ENCODE measurements at regions not wholly inside any gene's neighbourhood (a gene's known extent, or its start where the extent isn't known, plus 50 kb on each side); places are given as distances from the start of the nearest gene placed in this dataset.

DNA sequence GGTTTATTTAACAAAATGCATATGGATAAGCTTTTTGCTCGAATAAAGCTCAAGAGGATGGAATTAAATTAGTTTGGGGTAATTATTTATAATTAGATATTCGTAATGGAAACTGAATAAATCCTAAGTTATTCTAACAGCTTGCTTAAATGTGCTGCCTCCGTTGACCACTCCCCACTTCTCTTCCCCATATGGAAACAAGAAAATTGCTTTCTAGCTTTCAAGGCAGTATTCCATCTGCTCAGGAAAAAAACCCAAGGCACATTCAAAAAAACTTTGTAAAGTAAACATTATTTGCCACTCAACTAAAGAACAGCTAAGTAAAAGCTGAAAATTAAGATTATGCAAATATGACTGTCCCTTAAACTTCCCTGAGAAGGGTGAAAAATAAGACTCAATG, 369.2 kb downstream of the HAO1 start:
- TF ChIP-seq CHD2 (IDR thresholded peaks at IDR 0.05; ENCODE audit: low read length, partially characterized antibody) (no peak), RAD21 (conservative IDR thresholded peaks at IDR 0.05 in 1 of 2, IDR thresholded peaks at IDR 0.05 in 1 of 2) (no peak), POLR2A (IDR thresholded peaks at IDR 0.05; ENCODE audit: low read length) (no peak), SREBF2 (IDR thresholded peaks at IDR 0.05) (no peak), NR3C1 (IDR thresholded peaks at IDR 0.05) (no peak), EP300 (IDR thresholded peaks at IDR 0.05) (no peak), SMC3 (IDR thresholded peaks at IDR 0.05) (no peak), POLR2AphosphoS2 (conservative IDR thresholded peaks at IDR 0.05; ENCODE audit: low read length) (no peak), GATA3 (IDR thresholded peaks at IDR 0.05; ENCODE audit: borderline replicate concordance) (no peak), MYC (IDR thresholded peaks at IDR 0.05; ENCODE audit: borderline replicate concordance, low read length) (no peak), CEBPB (IDR thresholded peaks at IDR 0.05) (no peak), MAFK (IDR thresholded peaks at IDR 0.05; ENCODE audit: partially characterized antibody) (no peak)
- TF ChIP-seq, protein P1, sequence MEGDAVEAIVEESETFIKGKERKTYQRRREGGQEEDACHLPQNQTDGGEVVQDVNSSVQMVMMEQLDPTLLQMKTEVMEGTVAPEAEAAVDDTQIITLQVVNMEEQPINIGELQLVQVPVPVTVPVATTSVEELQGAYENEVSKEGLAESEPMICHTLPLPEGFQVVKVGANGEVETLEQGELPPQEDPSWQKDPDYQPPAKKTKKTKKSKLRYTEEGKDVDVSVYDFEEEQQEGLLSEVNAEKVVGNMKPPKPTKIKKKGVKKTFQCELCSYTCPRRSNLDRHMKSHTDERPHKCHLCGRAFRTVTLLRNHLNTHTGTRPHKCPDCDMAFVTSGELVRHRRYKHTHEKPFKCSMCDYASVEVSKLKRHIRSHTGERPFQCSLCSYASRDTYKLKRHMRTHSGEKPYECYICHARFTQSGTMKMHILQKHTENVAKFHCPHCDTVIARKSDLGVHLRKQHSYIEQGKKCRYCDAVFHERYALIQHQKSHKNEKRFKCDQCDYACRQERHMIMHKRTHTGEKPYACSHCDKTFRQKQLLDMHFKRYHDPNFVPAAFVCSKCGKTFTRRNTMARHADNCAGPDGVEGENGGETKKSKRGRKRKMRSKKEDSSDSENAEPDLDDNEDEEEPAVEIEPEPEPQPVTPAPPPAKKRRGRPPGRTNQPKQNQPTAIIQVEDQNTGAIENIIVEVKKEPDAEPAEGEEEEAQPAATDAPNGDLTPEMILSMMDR (IDR thresholded peaks at IDR 0.05), result no peak
- TF ChIP-seq, protein P2, sequence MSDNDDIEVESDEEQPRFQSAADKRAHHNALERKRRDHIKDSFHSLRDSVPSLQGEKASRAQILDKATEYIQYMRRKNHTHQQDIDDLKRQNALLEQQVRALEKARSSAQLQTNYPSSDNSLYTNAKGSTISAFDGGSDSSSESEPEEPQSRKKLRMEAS (IDR thresholded peaks at IDR 0.05), result no peak

Data from A549 (cell line).